NCI-H446 treated with DMSO at 0.1 percent for 48 hours (cell line): ENCODE measurements at regions not wholly inside any gene's neighbourhood (a gene's known extent, or its start where the extent isn't known, plus 50 kb on each side); places are given as distances from the start of the nearest gene placed in this dataset.
"Not testable (repeated sequence)": the region's sequence is repeated elsewhere in the genome, so short reads cannot be mapped to it uniquely, and the experiment has no call there.

Experiments used
- DNase-seq: peaks from one replicate; lab custom pipeline; 2025; lab: John Stamatoyannopoulos, UW

DNA sequence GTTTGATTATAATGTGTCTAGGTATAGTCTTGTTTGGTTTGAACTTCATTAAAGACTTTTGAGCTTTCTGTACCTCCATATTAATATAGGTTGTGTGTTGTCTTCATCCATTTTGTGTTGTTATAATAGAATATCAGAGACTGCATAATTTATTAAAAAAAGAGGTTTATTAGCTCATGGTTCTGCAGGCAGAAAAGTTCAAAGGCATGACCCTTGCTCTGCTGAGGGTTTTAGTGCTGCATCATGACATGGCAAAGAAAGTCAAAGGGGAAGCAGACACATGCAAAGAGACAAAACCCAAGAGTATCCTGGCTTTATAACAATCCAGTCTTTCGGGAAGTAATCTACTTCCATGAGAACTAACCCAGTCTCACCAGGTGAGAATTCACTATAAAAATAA, 358.2 kb downstream of the EDEM1 start:
- DNase-seq, result no peak

GRCh38 chr3:5553203-5553602, 365.7 kb downstream of the EDEM1 start:
- DNase-seq, result no peak

DNA sequence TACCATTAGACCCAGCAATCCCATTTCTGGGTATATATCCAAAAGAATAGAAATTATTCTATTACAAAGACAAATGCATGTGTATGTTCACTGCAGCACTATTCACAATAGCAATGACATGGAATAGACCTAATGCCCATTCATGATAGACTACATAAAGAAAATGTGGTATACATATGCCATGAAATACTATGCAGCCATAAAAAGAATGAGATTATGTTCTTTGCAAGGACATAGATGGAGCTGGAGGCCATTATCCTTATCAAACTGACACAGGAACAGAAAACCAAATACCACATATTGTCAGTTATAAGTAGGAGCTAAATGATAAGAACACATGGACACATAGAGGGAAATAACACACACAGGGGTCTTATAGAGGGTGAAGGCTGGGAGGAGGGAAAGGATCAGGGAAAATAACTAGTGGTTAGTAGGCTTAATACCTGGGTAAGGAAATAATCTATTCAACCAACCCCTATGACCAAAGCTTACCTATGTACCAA, 366.8 kb downstream of the EDEM1 start:
- no peak for DNase-seq

DNA sequence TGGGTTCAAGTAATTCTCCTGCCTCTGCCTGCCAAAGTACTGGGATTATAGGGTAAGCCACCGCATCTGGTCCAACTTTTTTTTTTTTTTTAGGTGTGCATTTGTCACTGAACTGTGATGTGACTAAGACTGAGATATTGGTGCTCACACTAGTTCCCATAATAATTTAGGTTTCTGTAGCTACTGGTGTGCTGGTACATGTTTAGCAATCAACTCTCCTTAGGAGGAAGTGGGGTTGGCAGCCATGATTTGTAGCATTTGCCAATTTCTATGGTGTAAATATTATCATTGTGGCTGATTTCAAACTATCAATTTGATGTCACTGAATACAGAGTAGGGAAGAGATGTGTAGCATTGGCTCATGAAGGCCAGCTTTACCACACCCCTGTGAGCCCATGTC, 372.7 kb downstream of the EDEM1 start:
- no peak for DNase-seq

DNA sequence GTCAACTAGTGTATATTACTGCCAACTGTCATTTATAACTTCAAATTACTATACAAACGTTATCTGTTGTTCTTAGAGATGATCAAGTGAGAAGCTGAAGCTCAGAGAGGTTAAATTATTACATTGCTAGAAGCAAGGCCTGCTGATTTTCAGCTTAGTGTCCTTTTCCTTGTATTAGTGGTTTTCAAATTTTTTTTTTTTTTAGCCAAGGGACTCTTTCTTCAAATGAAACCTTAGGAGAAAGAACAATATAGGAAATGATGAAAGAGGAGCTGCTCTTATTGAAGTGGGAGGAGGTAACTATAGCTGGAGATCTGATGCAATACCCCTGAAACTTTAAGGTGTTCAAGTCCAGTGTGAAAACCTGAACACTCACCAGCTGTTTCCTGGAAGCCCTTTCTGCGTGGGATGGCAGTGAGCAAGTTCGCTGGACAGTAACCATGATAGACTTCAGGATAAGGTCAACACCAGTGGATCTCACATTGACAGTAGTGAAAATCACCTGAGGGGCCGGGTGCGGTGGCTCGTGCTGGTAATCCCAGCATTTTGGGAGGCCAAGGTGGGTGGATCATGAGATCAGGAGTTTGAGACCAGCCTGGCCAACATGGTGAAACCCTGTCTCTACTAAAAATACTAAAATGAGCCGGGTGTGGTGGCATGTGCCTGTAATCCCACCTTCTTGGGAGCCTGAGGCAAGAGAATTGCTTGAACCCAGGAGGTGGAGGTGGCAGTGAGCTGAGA, 376.2 kb downstream of the EDEM1 start:
- DNase-seq, result no peak

DNA sequence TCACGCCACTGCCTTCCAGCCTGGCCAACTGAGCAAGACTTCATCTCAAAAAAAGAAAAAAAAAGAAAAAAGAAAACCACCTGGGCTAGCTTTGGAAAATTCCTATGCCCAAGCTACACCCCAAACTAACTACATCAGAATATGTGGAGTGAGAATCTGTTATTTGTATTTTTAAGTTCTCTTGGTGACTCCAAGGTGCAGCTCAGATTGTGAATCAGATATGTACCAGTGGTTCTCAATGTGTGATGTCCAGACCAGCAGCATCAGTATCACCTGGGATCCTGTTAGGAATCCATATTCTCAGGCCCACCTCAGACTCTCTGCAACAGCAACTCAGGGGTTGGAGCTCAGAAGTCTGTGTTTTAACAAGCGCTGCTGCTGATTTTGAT, 376.8 kb downstream of the EDEM1 start:
- no peak for DNase-seq

GRCh38 chr3:5565026-5565425, 377.5 kb downstream of the EDEM1 start:
- no peak for DNase-seq

DNA sequence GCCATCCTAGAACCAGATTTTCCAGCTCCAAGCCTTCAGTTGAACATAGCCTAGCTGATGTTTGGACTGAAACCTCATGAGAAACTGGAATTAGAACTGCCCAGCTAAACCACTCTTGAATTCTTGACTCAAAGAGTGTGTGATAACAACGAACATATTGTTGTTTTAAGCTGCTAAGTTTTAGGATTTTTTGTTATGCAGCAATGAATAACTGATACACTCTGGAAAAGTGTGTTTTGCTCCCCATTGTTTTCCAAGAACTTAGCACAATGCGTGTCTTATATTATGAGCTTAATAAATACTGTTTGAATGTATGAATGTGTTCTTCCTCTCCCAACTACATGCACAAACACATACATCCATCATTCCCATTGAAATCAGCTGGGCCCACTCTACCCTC, 379.6 kb downstream of the EDEM1 start:
- DNase-seq, result no peak

DNA sequence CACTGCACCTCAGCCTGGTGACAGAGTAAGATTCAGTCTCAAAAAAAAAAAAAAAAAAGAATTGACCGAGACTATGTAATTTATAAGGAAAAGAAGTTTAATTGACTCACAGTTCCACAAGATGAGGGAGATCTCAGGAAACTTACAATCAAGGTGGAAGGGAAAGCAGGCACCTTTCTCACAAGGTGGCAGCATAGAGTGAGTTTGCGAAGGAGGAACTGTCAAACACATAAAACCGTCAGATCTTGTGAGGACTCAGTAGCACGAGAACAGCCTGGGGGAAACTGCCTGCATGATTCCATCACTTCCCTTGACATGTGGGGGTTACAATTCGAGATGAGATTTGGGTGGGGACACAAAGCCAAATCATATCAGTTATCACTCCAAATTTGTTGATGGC, 380.9 kb downstream of the EDEM1 start:
- DNase-seq, result no peak

- no peak for DNase-seq
Observed at GRCh38 chr3:5569152-5569551, 381.6 kb downstream of the EDEM1 start.

GRCh38 chr3:5572168-5572567, 384.7 kb downstream of the EDEM1 start:
- DNase-seq, result no peak

DNA sequence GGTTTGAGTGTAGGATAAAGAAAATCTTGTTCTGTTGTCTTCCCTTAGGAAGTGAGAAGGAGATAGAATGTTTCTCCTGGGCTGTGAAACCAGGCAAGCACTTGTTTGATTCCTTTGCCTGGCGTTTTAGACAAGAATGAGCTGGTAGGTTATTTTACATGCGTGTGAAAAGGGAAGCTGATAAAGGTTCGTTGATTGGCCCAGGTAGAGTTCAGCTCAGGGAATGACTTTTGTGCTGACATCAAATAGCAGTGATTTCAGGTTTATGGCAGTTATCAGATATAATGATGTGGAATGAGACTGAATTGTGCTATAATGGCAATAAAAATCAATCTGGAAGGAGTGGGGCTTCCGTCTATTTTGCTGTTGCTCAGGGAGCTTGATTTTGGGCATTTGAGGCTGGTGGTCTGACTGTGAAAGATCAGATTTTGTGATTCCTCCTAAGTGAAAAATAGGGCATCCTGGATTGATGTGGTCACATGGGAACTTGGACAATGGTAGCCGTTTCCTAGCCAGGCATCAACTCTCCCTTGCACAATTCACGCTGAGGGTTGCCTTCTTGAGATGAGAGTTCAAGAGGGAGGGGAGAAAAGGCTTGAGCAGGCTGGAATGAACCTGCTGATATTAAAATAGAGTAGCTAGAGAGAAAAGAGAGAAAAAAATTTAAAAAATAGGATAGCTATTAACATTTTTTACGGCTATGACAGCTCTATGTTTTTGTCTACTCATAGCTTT, 388.9 kb downstream of the EDEM1 start:
- DNase-seq, result no peak

DNA sequence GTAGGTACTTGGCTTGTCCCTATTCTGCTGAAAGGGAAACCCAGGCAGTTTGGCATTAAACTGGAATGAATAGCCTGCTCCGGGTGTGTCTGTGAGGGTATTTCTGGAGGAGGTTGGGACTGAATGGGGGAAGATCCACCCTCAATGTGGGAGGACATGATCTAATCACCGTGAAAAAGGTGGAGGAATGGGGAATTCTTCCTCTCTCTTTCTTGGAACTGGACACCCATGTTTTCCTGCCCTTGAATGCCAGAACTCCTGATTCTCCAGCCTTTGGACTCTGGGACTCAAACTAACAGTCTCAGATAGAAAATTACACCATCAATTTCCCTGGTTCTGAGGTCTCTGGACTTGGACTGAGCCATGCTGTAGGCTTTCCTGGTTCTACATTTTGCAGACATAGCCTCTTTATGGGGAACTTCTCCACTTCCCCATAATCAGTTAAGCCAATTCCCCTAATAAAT, 391.7 kb downstream of the EDEM1 start:
- no peak for DNase-seq

DNA sequence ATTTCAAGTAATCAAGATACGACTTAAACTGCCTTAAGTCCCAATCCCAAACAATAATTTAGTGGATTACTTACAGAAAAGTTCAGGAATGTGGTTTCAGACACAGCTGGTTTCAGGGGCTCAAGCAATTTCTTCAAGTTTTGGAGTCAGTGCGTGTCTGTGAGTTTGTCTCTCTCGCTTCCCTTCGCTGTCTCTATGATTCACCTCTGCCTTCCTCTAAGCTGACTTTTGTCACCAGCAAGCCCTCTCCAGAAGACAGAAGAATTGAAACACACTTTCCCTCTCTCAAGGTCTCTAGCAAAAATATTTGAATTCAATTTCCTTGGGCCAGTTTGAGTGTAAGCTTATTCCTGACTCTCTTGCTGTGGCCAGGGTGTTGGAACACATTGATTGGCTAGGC, 392.4 kb downstream of the EDEM1 start:
- DNase-seq, result no peak

- no peak for DNase-seq
Observed at GRCh38 chr3:5580826-5581225, 393.3 kb downstream of the EDEM1 start.

GRCh38 chr3:5581743-5582142, 394.2 kb downstream of the EDEM1 start:
- no peak for DNase-seq

- no peak for DNase-seq
Observed at GRCh38 chr3:5583920-5584319, 396.4 kb downstream of the EDEM1 start.

DNA sequence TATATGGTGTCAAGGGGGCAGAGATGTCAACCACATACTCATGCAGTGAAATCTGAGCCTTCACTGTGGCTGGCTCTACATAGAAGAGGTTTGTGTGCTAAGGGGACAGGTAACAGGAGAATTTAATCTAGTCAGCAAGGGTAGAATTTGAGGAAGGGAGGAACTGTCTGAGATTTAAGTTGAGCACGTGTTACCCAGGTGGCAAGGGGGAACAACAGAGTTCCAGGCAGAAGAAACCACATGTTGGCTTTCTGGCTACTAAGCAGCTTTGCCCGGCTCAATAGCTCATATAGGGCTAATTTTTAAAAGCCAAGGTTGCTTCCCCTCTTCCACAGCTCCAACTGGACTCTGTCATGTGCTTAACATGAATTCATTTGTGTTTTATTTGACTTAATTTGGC, 397.6 kb downstream of the EDEM1 start:
- no peak for DNase-seq

DNA sequence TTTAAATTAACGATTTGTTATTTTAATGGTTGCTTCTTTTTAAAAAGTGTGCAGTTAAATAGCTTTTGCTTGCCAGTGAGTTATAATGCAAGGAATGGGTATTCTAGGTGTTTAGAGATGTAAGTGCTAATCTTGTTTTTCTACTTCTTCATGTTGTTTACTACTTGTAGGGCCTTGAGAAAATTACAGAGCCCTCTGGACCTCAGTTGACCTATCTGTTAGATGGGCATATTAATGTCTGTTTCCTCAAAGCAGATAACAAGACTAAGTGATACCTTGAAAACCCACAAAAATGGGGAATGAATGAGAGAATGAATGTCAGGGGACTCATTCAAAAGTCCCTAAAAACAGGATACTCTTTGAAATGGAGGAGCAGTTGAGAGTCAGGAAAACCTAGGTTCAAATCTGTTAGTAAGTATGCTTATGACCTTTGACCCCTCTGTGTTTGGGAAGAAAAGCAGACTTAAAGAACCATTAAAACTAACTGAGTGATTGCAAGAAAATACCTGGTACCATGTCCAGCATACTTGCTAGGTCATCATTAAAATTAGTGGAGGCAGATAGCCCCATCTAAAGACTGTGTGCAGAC, 419.5 kb downstream of the EDEM1 start:
- no peak for DNase-seq

DNA sequence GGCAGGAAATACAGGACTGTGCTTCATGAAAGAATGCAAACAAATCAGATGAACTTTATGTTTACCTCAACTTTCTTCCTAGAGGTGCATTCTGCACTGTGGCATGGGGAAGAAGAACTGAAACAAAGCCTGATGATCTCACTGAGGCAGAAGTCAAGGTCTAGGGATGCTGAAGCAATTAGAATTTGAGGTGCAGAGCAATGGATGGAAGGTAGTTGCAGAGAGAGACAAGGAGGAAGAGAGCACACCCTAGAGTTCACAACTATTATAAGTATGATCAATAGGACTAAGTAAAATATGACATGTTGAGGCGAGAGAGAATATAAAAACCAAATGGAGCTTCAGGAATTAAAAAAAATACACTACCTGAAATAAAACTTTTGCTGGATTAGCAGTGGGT, 420.1 kb downstream of the EDEM1 start:
- no peak for DNase-seq

DNA sequence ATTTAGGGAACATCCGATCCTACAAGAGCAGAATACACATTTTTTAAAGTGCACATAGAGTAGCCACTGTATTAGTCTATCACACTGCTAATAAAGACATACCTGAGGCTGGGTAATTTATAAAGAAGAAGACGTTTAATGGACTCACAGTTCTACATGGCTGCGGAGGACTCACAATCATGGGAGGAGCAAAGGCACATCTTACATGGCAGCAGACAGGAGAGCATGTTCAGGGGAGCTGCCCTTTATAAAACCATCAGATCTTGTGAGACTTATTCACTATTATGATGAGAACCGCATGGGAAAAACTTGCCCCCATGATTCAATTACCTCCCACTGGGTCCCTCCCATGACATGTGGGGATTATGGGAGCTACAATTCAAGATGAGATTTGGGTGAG, 421.5 kb downstream of the EDEM1 start:
- DNase-seq, result not testable (repeated sequence)

DNA sequence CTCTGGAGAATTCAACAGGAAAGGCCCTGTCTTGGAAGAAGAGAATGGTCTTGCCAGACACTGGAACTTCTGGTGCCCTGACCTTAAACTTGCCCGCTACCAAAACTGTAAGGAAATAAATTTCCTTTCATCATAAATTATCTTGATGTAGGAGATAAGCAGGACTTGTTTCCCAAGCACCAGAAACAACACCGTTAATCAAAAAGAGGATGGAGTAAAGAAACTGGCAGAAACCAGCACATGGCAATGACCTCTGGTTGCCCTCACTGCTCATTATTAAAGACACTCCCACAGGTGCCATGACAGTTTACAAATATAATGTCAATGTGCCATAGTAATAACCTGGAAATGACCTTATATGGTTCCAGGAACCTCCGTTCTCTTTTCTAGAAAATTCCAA, 426.1 kb downstream of the EDEM1 start:
- no peak for DNase-seq

GRCh38 chr3:5616873-5617272, 429.4 kb downstream of the EDEM1 start:
- DNase-seq, result no peak
